MM.1S (cell line): ENCODE measurements at regions not wholly inside any gene's neighbourhood (a gene's known extent, or its start where the extent isn't known, plus 50 kb on each side); places are given as distances from the start of the nearest gene placed in this dataset.

Experiments used
- DNase-seq: peaks from one replicate; pipeline ENCODE4 v3.0.0-alpha.2; 2015
- H2AFZ ChIP-seq: fragments of 300-600 bp; sonication (generic); 2 replicates; pipeline ENCODE4 v1.6.0; 2016; ENCODE audit warnings: antibody characterized with exemption, low read length
- H3F3A ChIP-seq: fragments of 300-600 bp; sonication (generic); 2 replicates; pipeline ENCODE4 v1.6.1; 2016; ENCODE audit warnings: mild to moderate bottlenecking, antibody characterized with exemption, low read length, moderate library complexity, mixed read lengths; ENCODE audit not compliant: insufficient read depth
- H3K27ac ChIP-seq: fragments of 300-600 bp; sonication (generic); 2 replicates; pipeline ENCODE4 v1.5.1; 2016; ENCODE audit warnings: mild to moderate bottlenecking, low read length
- H3K27me3 ChIP-seq: fragments of 300-600 bp; sonication (generic); replicated peaks from 2 replicates; pipeline ENCODE4 v1.6.0; 2016; ENCODE audit warnings: low read length; ENCODE audit not compliant: insufficient read depth
- H3K36me3 ChIP-seq: fragments of 300-600 bp; sonication (generic); replicated peaks from 2 replicates; pipeline ENCODE4 v1.6.1; 2016; ENCODE audit warnings: mild to moderate bottlenecking, low read length, mixed read lengths; ENCODE audit not compliant: insufficient read depth
- H3K4me1 ChIP-seq: fragments of 300-600 bp; sonication (generic); 2 replicates; pipeline ENCODE4 v1.6.1; 2016; ENCODE audit warnings: low read length, mixed read lengths
- H3K4me2 ChIP-seq: fragments of 300-600 bp; sonication (generic); 2 replicates; pipeline ENCODE4 v1.6.0; 2016; ENCODE audit warnings: low read depth, low read length
- H3K4me3 ChIP-seq: fragments of 300-600 bp; sonication (generic); 2 replicates; pipeline ENCODE4 v1.5.1; 2016; ENCODE audit warnings: low read length, mixed read lengths
- H3K79me2 ChIP-seq: fragments of 300-600 bp; sonication (generic); 2 replicates; pipeline ENCODE4 v1.6.1; 2016; ENCODE audit warnings: mixed run types, low read length, mixed read lengths
- H3K9ac ChIP-seq: fragments of 300-600 bp; sonication (generic); 2 replicates; pipeline ENCODE4 v1.6.1; 2016; ENCODE audit warnings: low read length, mixed read lengths
- H3K9me2 ChIP-seq: fragments of 300-600 bp; sonication (generic); replicated peaks from 2 replicates; pipeline ENCODE4 v1.6.1; 2016; ENCODE audit warnings: mild to moderate bottlenecking, low read length, mixed read lengths; ENCODE audit not compliant: insufficient read depth
- H3K9me3 ChIP-seq: fragments of 300-600 bp; sonication (generic); replicated peaks from 2 replicates; pipeline ENCODE4 v1.6.1; 2016; ENCODE audit warnings: mild to moderate bottlenecking, low read length, mixed read lengths; ENCODE audit not compliant: insufficient read depth
- H4K20me1 ChIP-seq: fragments of 300-600 bp; sonication (generic); 2 replicates; pipeline ENCODE4 v1.6.1; 2016; ENCODE audit warnings: mild to moderate bottlenecking, low read length, moderate library complexity, mixed read lengths; ENCODE audit not compliant: insufficient read depth
- EZH2 ChIP-seq: fragments of 300-600 bp; sonication (generic); optimal IDR thresholded peaks from 2 replicates; pipeline ENCODE3; 2017; ENCODE audit warnings: low read depth, mild to moderate bottlenecking, antibody characterized with exemption, low read length, mixed read lengths
- EZH2phosphoT487 ChIP-seq: fragments of 300-600 bp; sonication (generic); IDR thresholded peaks from 2 replicates; pipeline ENCODE4 v1.6.1; 2018; ENCODE audit warnings: antibody characterized with exemption, low read length
- TF ChIP-seq, protein P1 (sequence below): fragments of 300-600 bp; sonication (generic); IDR thresholded peaks from 2 replicates; pipeline ENCODE4 v1.5.1; 2016; ENCODE audit warnings: antibody characterized with exemption, low read length, mixed read lengths

DNA sequence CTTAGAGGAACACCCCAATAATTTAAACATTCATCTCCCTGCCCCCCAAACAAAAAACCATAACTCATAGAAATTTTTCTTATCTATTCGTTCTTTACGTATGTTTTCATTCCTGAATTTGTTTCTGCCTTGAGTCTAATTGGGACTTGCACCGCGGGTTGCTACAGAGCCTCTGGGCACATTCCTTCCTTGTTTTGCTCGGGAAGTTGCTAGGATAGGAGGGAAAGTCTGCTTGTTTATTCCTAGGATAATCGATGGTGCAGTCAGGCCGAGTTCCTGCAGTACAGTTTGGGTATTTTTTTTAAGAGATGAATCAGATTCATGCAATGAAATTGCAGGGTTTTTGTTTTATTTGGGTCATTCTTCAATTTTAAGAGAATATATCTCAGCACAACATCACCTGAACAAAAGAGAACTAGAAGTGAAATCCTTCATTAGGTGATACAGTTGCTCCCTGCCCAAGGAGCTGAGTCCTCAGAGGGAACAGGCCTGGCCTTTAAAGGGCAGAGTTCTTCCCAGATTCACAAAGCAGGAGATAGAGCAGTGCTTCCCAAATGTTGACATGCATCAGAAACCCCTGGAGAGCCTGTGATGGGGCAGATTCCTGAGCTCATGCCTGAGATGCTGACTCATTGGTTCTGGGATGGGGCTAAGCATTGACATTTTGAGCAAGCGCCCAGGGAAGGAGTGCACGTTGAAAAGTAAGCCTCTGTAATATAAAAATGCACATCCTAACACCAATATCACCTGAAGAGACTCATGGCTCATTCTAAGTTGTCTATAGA, 114.9 kb upstream of the FAM9B start:
- Histone ChIP-seq H3K9ac (no peak overlapping the region), H4K20me1 (no peaks in the 10 kb centered on the region), H3K27me3 (no peaks in the 10 kb centered on the region), H3K4me1 (no peaks in the 10 kb centered on the region), H3K4me3 (no peak overlapping the region), H3K79me2 (no peaks in the 10 kb centered on the region), H3F3A (no peaks in the 10 kb centered on the region), H3K4me2 (no peak overlapping the region), H2AFZ (no peak overlapping the region), H3K27ac (no peak overlapping the region), H3K9me3 (no peaks in the 10 kb centered on the region), H3K9me2 (no peaks in the 10 kb centered on the region), H3K36me3 (no peaks in the 10 kb centered on the region)
- no peak for DNase-seq
- TF ChIP-seq EZH2: no peak
- no peak for TF ChIP-seq EZH2phosphoT487
- TF ChIP-seq, protein P1, sequence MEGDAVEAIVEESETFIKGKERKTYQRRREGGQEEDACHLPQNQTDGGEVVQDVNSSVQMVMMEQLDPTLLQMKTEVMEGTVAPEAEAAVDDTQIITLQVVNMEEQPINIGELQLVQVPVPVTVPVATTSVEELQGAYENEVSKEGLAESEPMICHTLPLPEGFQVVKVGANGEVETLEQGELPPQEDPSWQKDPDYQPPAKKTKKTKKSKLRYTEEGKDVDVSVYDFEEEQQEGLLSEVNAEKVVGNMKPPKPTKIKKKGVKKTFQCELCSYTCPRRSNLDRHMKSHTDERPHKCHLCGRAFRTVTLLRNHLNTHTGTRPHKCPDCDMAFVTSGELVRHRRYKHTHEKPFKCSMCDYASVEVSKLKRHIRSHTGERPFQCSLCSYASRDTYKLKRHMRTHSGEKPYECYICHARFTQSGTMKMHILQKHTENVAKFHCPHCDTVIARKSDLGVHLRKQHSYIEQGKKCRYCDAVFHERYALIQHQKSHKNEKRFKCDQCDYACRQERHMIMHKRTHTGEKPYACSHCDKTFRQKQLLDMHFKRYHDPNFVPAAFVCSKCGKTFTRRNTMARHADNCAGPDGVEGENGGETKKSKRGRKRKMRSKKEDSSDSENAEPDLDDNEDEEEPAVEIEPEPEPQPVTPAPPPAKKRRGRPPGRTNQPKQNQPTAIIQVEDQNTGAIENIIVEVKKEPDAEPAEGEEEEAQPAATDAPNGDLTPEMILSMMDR: no peak

DNA sequence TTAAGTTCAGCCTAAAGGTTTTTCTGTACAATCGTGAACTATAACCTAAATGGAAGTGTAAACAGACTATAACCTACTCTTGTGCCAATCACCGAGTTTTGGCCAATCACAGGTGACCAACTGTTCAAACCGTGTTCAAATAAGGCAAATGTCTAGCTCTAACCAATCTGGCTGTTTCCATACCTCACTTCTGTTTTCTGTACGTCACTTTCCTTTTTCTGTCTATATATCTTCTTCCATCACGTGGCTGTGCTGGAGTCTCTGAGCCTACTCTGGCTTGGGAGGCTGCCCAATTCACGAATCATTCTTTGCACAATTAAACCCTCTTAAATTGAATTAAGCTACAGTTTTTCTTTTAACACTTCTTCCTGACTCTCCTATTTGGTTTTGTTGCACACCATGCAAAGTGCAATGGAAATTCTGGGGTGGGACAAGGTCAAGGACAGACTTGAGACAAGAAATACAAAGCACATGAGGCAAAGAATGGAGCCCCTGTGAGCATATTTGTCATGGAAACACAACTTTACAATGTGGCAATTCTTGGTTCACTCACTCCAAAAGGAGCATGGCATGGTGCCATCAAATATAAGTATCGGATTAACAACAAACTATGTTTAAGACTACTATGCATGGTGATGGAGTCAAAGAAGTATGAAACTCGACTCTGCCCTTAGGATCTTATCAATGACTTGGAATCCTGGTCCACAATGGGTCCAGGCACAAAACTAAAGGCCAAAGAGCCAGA, 115.7 kb upstream of the FAM9B start:
- no peak overlapping the region for H3K9ac ChIP-seq
- H3K4me2 ChIP-seq: no peak overlapping the region
- no peaks in the 10 kb centered on the region for H4K20me1 ChIP-seq

DNA sequence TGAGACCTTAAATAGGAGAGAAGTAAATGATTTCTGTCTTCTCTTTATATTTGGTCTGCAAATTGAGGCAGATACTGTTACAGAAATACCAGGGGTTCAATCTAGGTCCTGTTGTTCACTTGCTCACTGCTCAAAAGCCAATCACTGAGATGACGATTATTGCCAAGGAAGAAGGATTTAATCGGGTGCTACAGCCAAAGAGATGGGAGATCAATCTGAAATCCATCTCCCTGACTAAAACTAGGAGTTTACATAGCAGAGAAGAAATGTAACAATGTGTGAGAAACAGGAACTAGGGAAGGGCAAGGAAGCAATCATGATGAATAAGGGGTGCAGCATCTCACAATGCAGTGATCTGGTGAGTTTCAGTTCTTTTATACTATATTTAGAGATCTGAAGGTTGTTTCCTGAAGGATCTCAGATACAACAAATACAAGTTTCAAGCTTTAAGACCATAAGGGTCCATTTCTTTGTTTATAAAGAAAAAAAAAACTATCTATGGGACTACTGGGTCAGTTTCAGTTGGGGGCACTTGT, 117.9 kb upstream of the FAM9B start:
- Histone ChIP-seq H3K36me3 (no peaks in the 10 kb centered on the region), H4K20me1 (no peaks in the 10 kb centered on the region), H3F3A (no peaks in the 10 kb centered on the region), H3K4me3 (no peak overlapping the region), H3K4me1 (no peaks in the 10 kb centered on the region), H3K4me2 (no peak overlapping the region), H3K27ac (no peak overlapping the region), H3K9me2 (no peaks in the 10 kb centered on the region), H3K9me3 (no peaks in the 10 kb centered on the region), H3K27me3 (no peaks in the 10 kb centered on the region), H3K9ac (no peak overlapping the region), H2AFZ (no peak overlapping the region), H3K79me2 (no peaks in the 10 kb centered on the region)
- TF ChIP-seq EZH2 (no peak), EZH2phosphoT487 (no peak)
- TF ChIP-seq, protein P1: no peak
- DNase-seq: no peak

More for the DNA sequence above, 115.7 kb upstream of the FAM9B start:
- Histone ChIP-seq H3F3A (no peaks in the 10 kb centered on the region), H3K27me3 (no peaks in the 10 kb centered on the region), H3K36me3 (no peaks in the 10 kb centered on the region), H3K4me1 (no peaks in the 10 kb centered on the region), H3K9me2 (no peaks in the 10 kb centered on the region), H3K79me2 (no peaks in the 10 kb centered on the region), H3K27ac (no peak overlapping the region), H2AFZ (no peak overlapping the region), H3K9me3 (no peaks in the 10 kb centered on the region), H3K4me3 (no peak overlapping the region)
- DNase-seq: no peak
- TF ChIP-seq, protein P1: no peak
- TF ChIP-seq EZH2 (no peak), EZH2phosphoT487 (no peak)
